ENCODE measurements at regions not wholly inside any gene's neighbourhood (a gene's known extent, or its start where the extent isn't known, plus 50 kb on each side); places are given as distances from the start of the nearest gene placed in this dataset.

GRCh38 chr14:56720703-56721460, 89.4 kb downstream of the OTX2 start:
- H3K9me3 ChIP-seq (ENCODE audit: severe bottlenecking), result no peaks in the 10 kb centered on the region
- no peak overlapping the region for H3K4me3 ChIP-seq (ENCODE audit: severe bottlenecking)
- ATAC-seq (ENCODE audit: low read depth) (no peak), DNase-seq (ENCODE audit: low spot score) (no peak)
- TF ChIP-seq, protein P1, sequence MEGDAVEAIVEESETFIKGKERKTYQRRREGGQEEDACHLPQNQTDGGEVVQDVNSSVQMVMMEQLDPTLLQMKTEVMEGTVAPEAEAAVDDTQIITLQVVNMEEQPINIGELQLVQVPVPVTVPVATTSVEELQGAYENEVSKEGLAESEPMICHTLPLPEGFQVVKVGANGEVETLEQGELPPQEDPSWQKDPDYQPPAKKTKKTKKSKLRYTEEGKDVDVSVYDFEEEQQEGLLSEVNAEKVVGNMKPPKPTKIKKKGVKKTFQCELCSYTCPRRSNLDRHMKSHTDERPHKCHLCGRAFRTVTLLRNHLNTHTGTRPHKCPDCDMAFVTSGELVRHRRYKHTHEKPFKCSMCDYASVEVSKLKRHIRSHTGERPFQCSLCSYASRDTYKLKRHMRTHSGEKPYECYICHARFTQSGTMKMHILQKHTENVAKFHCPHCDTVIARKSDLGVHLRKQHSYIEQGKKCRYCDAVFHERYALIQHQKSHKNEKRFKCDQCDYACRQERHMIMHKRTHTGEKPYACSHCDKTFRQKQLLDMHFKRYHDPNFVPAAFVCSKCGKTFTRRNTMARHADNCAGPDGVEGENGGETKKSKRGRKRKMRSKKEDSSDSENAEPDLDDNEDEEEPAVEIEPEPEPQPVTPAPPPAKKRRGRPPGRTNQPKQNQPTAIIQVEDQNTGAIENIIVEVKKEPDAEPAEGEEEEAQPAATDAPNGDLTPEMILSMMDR (IDR thresholded peaks at IDR 0.05; ENCODE audit: poor library complexity, severe bottlenecking), result no peak
- H3K27me3 ChIP-seq (ENCODE audit: insufficient read depth, poor library complexity, severe bottlenecking), result peaks cover 31% of the 10 kb centered on the region
- H3K27ac ChIP-seq (ENCODE audit: poor library complexity, severe bottlenecking), result no peak overlapping the region
- no peaks in the 10 kb centered on the region for H3K4me1 ChIP-seq (ENCODE audit: insufficient read depth, poor library complexity, severe bottlenecking)
- no peaks in the 10 kb centered on the region for H3K36me3 ChIP-seq (ENCODE audit: low read depth)

GRCh38 chr14:56718312-56718711, 92.0 kb downstream of the OTX2 start:
- TF ChIP-seq, protein P1 (IDR thresholded peaks at IDR 0.05; ENCODE audit: poor library complexity, severe bottlenecking), result no peak
- DNase-seq (ENCODE audit: low spot score), result no peak

DNA sequence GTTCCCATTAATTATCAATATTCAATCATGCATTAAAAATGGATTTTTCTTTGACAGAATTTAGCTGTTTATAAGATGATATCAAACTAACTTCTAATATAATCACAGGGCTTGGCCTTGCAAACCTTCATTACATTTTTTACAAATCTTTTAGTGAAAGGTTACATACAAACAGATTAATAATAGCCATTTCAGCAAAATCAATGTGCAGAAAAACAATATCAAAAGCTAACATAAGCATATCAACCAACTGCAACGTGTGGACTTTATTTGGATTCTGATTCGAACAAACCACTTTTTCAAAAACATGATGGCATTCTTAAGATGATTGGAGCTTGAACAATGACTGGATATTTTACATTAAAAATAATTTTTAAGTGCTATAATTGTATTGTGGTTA, 93.6 kb downstream of the OTX2 start:
- DNase-seq (ENCODE audit: low spot score) (no peak), ATAC-seq (ENCODE audit: low read depth) (no peak)
- Histone ChIP-seq H3K36me3 (ENCODE audit: low read depth) (no peaks in the 10 kb centered on the region), H3K27ac (ENCODE audit: poor library complexity, severe bottlenecking) (no peak overlapping the region), H3K27me3 (ENCODE audit: insufficient read depth, poor library complexity, severe bottlenecking) (peaks cover 20% of the 10 kb centered on the region), H3K4me3 (ENCODE audit: severe bottlenecking) (no peak overlapping the region), H3K9me3 (ENCODE audit: severe bottlenecking) (no peaks in the 10 kb centered on the region), H3K4me1 (ENCODE audit: insufficient read depth, poor library complexity, severe bottlenecking) (no peaks in the 10 kb centered on the region)
- TF ChIP-seq, protein P1 (IDR thresholded peaks at IDR 0.05; ENCODE audit: poor library complexity, severe bottlenecking), result no peak

More at GRCh38 chr14:56718312-56718711, 92.0 kb downstream of the OTX2 start:
- Histone ChIP-seq H3K36me3 (ENCODE audit: low read depth) (no peaks in the 10 kb centered on the region), H3K4me3 (ENCODE audit: severe bottlenecking) (no peak overlapping the region), H3K27ac (ENCODE audit: poor library complexity, severe bottlenecking) (no peak overlapping the region), H3K9me3 (ENCODE audit: severe bottlenecking) (no peaks in the 10 kb centered on the region), H3K27me3 (ENCODE audit: insufficient read depth, poor library complexity, severe bottlenecking) (peaks cover 31% of the 10 kb centered on the region), H3K4me1 (ENCODE audit: insufficient read depth, poor library complexity, severe bottlenecking) (no peaks in the 10 kb centered on the region)
- ATAC-seq (ENCODE audit: low read depth), result no peak

- ATAC-seq (ENCODE audit: low read depth) (peak; percentile 25; the same call in 1 of the 3 replicates), DNase-seq (ENCODE audit: low spot score) (no peak)
- H3K36me3 ChIP-seq (ENCODE audit: low read depth), result no peaks in the 10 kb centered on the region
- H3K27ac ChIP-seq (ENCODE audit: poor library complexity, severe bottlenecking), result no peak overlapping the region
- TF ChIP-seq, protein P1 (IDR thresholded peaks at IDR 0.05; ENCODE audit: poor library complexity, severe bottlenecking), result no peak
- H3K27me3 ChIP-seq (ENCODE audit: insufficient read depth, poor library complexity, severe bottlenecking), result peaks cover 14% of the 10 kb centered on the region
- H3K9me3 ChIP-seq (ENCODE audit: severe bottlenecking), result no peaks in the 10 kb centered on the region
- H3K4me3 ChIP-seq (ENCODE audit: severe bottlenecking), result no peak overlapping the region
- no peaks in the 10 kb centered on the region for H3K4me1 ChIP-seq (ENCODE audit: insufficient read depth, poor library complexity, severe bottlenecking)
These were observed 94.3 kb downstream of the OTX2 start for GRCh38 chr14:56715938-56716337.

- H3K4me1 ChIP-seq (ENCODE audit: insufficient read depth, poor library complexity, severe bottlenecking), result no peaks in the 10 kb centered on the region
- no peak overlapping the region for H3K4me3 ChIP-seq (ENCODE audit: severe bottlenecking)
- TF ChIP-seq, protein P1 (IDR thresholded peaks at IDR 0.05; ENCODE audit: poor library complexity, severe bottlenecking), result no peak
- no peaks in the 10 kb centered on the region for H3K36me3 ChIP-seq (ENCODE audit: low read depth)
- ATAC-seq (ENCODE audit: low read depth), result no peak; the same call in 2 of the 3 replicates
- DNase-seq (ENCODE audit: low spot score), result no peak
- peaks cover 29% of the 10 kb centered on the region for H3K27me3 ChIP-seq (ENCODE audit: insufficient read depth, poor library complexity, severe bottlenecking)
- no peak overlapping the region for H3K27ac ChIP-seq (ENCODE audit: poor library complexity, severe bottlenecking)
- no peaks in the 10 kb centered on the region for H3K9me3 ChIP-seq (ENCODE audit: severe bottlenecking)
These were observed 101.1 kb downstream of the OTX2 start for GRCh38 chr14:56709201-56709600.
